ENCODE measurements at regions not wholly inside any gene's neighbourhood (a gene's known extent, or its start where the extent isn't known, plus 50 kb on each side); places are given as distances from the start of the nearest gene placed in this dataset.
"Not testable (repeated sequence)": the region's sequence is repeated elsewhere in the genome, so short reads cannot be mapped to it uniquely, and the experiment has no call there.

GRCh38 chr22:47533961-47534803, 771.7 kb downstream of the TBC1D22A start:
- Histone ChIP-seq H3K4me3 (ENCODE audit: low read length) (no peak overlapping the region), H3K9me3 (ENCODE audit: insufficient read depth, low read depth, low read length) (no peaks in the 10 kb centered on the region; the same call in none of the 2 replicates), H3K27ac (ENCODE audit: low read length) (no peak overlapping the region), H3K36me3 (ENCODE audit: insufficient read depth, low read depth, low read length) (no peaks in the 10 kb centered on the region), H3K27me3 (ENCODE audit: insufficient read depth, low read length) (no peaks in the 10 kb centered on the region), H3K9ac (ENCODE audit: low read depth, low read length) (no peak overlapping the region), H3K4me1 (ENCODE audit: insufficient read depth, low read length) (no peaks in the 10 kb centered on the region)

- no peak overlapping the region for H3K9ac ChIP-seq (ENCODE audit: low read depth, low read length)
- H3K27me3 ChIP-seq (ENCODE audit: insufficient read depth, low read length): no peaks in the 10 kb centered on the region
- H3K4me3 ChIP-seq (ENCODE audit: low read length): no peak overlapping the region
- H3K4me1 ChIP-seq (ENCODE audit: insufficient read depth, low read length): no peaks in the 10 kb centered on the region
- no peak overlapping the region for H3K27ac ChIP-seq (ENCODE audit: low read length)
- no peaks in the 10 kb centered on the region for H3K36me3 ChIP-seq (ENCODE audit: insufficient read depth, low read depth, low read length)
- H3K9me3 ChIP-seq (ENCODE audit: insufficient read depth, low read depth, low read length): peaks cover 19% of the 10 kb centered on the region; the same call in 1 of the 2 replicates
Observed at GRCh38 chr22:47517062-47517461, 754.6 kb downstream of the TBC1D22A start.

GRCh38 chr22:47515384-47516125, 753.1 kb downstream of the TBC1D22A start:
- H3K9me3 ChIP-seq (ENCODE audit: insufficient read depth, low read depth, low read length): peaks cover 19% of the 10 kb centered on the region; the same call in 1 of the 2 replicates
- no peak overlapping the region for H3K27ac ChIP-seq (ENCODE audit: low read length)
- H3K36me3 ChIP-seq (ENCODE audit: insufficient read depth, low read depth, low read length): no peaks in the 10 kb centered on the region
- H3K27me3 ChIP-seq (ENCODE audit: insufficient read depth, low read length): no peaks in the 10 kb centered on the region
- H3K9ac ChIP-seq (ENCODE audit: low read depth, low read length): no peak overlapping the region
- H3K4me1 ChIP-seq (ENCODE audit: insufficient read depth, low read length): no peaks in the 10 kb centered on the region
- no peak overlapping the region for H3K4me3 ChIP-seq (ENCODE audit: low read length)

DNA sequence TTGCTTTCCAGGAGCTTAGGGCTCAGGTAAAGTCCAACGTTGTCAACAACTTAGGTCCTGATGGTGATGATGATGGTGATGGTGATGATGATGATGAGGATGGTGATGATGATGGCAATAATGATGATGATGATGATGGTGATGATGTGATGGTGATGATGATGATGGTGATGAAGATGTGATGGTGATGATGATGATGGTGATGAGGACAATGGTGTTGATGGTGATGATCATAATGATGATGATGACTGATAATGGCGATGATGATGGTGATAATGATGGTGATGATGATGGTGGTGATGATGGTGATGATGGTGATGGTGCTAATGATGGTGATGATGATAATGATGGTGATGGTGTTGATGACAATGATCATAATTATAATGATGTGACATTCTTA, 750.2 kb downstream of the TBC1D22A start:
- no peak overlapping the region for H3K27ac ChIP-seq (ENCODE audit: low read length)
- no peaks in the 10 kb centered on the region for H3K4me1 ChIP-seq (ENCODE audit: insufficient read depth, low read length)
- H3K36me3 ChIP-seq (ENCODE audit: insufficient read depth, low read depth, low read length): no peaks in the 10 kb centered on the region
- H3K9ac ChIP-seq (ENCODE audit: low read depth, low read length): no peak overlapping the region
- no peaks in the 10 kb centered on the region for H3K27me3 ChIP-seq (ENCODE audit: insufficient read depth, low read length)
- peaks cover 28% of the 10 kb centered on the region for H3K9me3 ChIP-seq (ENCODE audit: insufficient read depth, low read depth, low read length)
- H3K4me3 ChIP-seq (ENCODE audit: low read length): no peak overlapping the region

- peaks cover 22% of the 10 kb centered on the region for H3K9me3 ChIP-seq (ENCODE audit: insufficient read depth, low read depth, low read length)
- no peak overlapping the region for H3K9ac ChIP-seq (ENCODE audit: low read depth, low read length)
- no peak overlapping the region for H3K4me3 ChIP-seq (ENCODE audit: low read length)
- H3K27me3 ChIP-seq (ENCODE audit: insufficient read depth, low read length): no peaks in the 10 kb centered on the region
- H3K36me3 ChIP-seq (ENCODE audit: insufficient read depth, low read depth, low read length): no peaks in the 10 kb centered on the region
- H3K4me1 ChIP-seq (ENCODE audit: insufficient read depth, low read length): no peaks in the 10 kb centered on the region
- no peak overlapping the region for H3K27ac ChIP-seq (ENCODE audit: low read length)
Observed at GRCh38 chr22:47504962-47505361, 742.5 kb downstream of the TBC1D22A start.

DNA sequence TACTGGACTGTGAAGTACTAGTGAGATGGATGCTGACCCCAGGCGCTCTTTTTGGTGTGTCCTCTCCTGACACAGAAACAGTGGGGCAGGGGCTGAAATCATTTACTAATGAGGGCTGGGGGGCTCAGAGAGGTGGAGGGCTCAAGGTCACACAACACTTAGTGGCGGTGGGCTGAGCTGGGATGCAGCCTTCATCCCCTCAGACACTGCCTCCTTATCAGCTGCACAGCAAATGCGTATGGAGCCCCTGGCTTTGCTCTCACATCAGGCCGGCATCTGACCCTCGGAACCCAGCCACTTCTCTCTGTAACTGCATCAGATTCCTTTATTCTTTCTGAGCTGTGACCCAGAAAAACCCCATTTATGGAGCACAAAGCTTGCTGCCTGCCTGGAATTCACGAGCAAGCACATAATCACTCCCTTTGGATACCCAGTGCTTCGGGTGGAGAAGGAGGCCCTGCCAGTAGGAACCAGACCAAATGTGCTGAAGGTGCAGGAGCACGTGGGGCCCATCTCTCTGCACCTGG, 736.6 kb downstream of the TBC1D22A start:
- no peak overlapping the region for H3K27ac ChIP-seq (ENCODE audit: low read length)
- H3K4me1 ChIP-seq (ENCODE audit: insufficient read depth, low read length): no peaks in the 10 kb centered on the region
- no peaks in the 10 kb centered on the region for H3K27me3 ChIP-seq (ENCODE audit: insufficient read depth, low read length)
- H3K4me3 ChIP-seq (ENCODE audit: low read length): no peak overlapping the region
- H3K9ac ChIP-seq (ENCODE audit: low read depth, low read length): no peak overlapping the region
- no peaks in the 10 kb centered on the region for H3K36me3 ChIP-seq (ENCODE audit: insufficient read depth, low read depth, low read length)
- H3K9me3 ChIP-seq (ENCODE audit: insufficient read depth, low read depth, low read length): peaks cover 16% of the 10 kb centered on the region; the same call in 1 of the 2 replicates

GRCh38 chr22:47497666-47498065, 735.2 kb downstream of the TBC1D22A start:
- Histone ChIP-seq H3K4me1 (ENCODE audit: insufficient read depth, low read length) (no peaks in the 10 kb centered on the region), H3K9me3 (ENCODE audit: insufficient read depth, low read depth, low read length) (peaks cover 14% of the 10 kb centered on the region), H3K27ac (ENCODE audit: low read length) (no peak overlapping the region), H3K9ac (ENCODE audit: low read depth, low read length) (no peak overlapping the region), H3K36me3 (ENCODE audit: insufficient read depth, low read depth, low read length) (no peaks in the 10 kb centered on the region), H3K27me3 (ENCODE audit: insufficient read depth, low read length) (no peaks in the 10 kb centered on the region), H3K4me3 (ENCODE audit: low read length) (no peak overlapping the region)

DNA sequence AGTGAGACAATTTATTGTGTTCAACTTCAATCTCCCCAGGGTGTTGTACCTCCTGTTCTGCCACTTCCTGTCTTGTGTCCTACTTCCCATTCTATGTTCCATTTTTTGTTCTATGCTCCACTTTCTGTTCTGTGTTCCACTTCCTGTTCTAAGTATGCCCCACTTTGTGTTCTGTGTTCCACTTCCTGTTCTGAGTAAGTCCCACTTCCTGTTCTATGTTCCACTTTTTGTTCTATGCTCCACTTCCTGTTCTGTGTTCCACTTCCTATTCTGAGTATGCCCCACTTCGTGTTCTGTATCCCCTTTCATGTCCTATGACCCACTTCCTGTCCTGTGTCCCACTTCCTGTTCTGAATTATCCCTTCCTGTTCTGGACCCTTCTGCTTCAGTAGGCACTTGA, 732.7 kb downstream of the TBC1D22A start:
- Histone ChIP-seq H3K36me3 (ENCODE audit: insufficient read depth, low read depth, low read length) (no peaks in the 10 kb centered on the region), H3K9ac (ENCODE audit: low read depth, low read length) (no peak overlapping the region), H3K27ac (ENCODE audit: low read length) (no peak overlapping the region), H3K4me1 (ENCODE audit: insufficient read depth, low read length) (no peaks in the 10 kb centered on the region), H3K4me3 (ENCODE audit: low read length) (no peak overlapping the region), H3K9me3 (ENCODE audit: insufficient read depth, low read depth, low read length) (peaks cover 5% of the 10 kb centered on the region), H3K27me3 (ENCODE audit: insufficient read depth, low read length) (no peaks in the 10 kb centered on the region)

- not testable (repeated sequence) for H3K36me3 ChIP-seq (ENCODE audit: insufficient read depth, low read depth, low read length); H3K9me3 ChIP-seq (ENCODE audit: insufficient read depth, low read depth, low read length); H3K9ac ChIP-seq (ENCODE audit: low read depth, low read length)
Observed at GRCh38 chr22:47488131-47488530, 725.7 kb downstream of the TBC1D22A start.

GRCh38 chr22:47486569-47487312, 724.3 kb downstream of the TBC1D22A start:
- H3K9ac ChIP-seq (ENCODE audit: low read depth, low read length): no peak overlapping the region
- H3K27ac ChIP-seq (ENCODE audit: low read length): no peak overlapping the region
- H3K4me3 ChIP-seq (ENCODE audit: low read length): no peak overlapping the region
- no peaks in the 10 kb centered on the region for H3K36me3 ChIP-seq (ENCODE audit: insufficient read depth, low read depth, low read length)
- H3K27me3 ChIP-seq (ENCODE audit: insufficient read depth, low read length): no peaks in the 10 kb centered on the region
- no peaks in the 10 kb centered on the region; the same call in 1 of the 2 replicates for H3K4me1 ChIP-seq (ENCODE audit: insufficient read depth, low read length)
- H3K9me3 ChIP-seq (ENCODE audit: insufficient read depth, low read depth, low read length): no peaks in the 10 kb centered on the region; the same call in 1 of the 2 replicates

More at GRCh38 chr22:47488131-47488530, 725.7 kb downstream of the TBC1D22A start:
- H3K27ac ChIP-seq (ENCODE audit: low read length); H3K27me3 ChIP-seq (ENCODE audit: insufficient read depth, low read length); H3K4me1 ChIP-seq (ENCODE audit: insufficient read depth, low read length); H3K4me3 ChIP-seq (ENCODE audit: low read length): not testable (repeated sequence)

DNA sequence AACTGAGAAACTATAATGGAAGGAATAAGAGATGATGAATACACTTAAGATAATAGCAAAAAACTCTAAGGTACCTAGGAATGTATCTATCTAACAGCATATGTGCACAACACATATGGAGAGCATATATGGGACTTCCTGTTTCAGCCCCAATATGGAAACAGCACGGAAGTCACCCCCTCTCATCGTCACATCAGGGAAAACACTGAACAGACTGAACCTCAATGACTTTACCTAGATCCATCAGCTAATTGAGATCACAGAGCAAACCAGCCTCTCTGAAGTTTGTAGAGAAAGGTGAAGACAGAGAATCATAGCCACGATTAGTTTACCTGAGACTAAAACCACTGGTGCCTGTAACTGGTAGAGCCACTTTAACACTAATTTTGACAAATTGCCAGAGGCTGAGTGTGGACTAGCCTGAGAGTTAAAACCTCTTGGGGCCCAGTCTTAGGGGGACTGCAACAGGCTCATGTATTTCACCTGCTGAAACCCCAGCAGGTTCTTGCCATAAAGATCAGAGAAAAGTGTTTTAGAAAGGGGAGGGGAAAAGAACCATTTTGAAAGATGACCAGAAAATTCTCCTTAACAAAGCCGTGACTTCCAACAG, 722.6 kb downstream of the TBC1D22A start:
- no peaks in the 10 kb centered on the region; the same call in 1 of the 2 replicates for H3K9me3 ChIP-seq (ENCODE audit: insufficient read depth, low read depth, low read length)
- no peaks in the 10 kb centered on the region for H3K27me3 ChIP-seq (ENCODE audit: insufficient read depth, low read length)
- no peaks in the 10 kb centered on the region; the same call in 1 of the 2 replicates for H3K4me1 ChIP-seq (ENCODE audit: insufficient read depth, low read length)
- H3K36me3 ChIP-seq (ENCODE audit: insufficient read depth, low read depth, low read length): no peaks in the 10 kb centered on the region
- no peak overlapping the region for H3K4me3 ChIP-seq (ENCODE audit: low read length)
- H3K9ac ChIP-seq (ENCODE audit: low read depth, low read length): no peak overlapping the region
- no peak overlapping the region for H3K27ac ChIP-seq (ENCODE audit: low read length)

Measured in iPS-20b (cell line).